ENCODE measurements at regions not wholly inside any gene's neighbourhood (a gene's known extent, or its start where the extent isn't known, plus 50 kb on each side); places are given as distances from the start of the nearest gene placed in this dataset.
"Not testable (repeated sequence)": the region's sequence is repeated elsewhere in the genome, so short reads cannot be mapped to it uniquely, and the experiment has no call there.

DNA sequence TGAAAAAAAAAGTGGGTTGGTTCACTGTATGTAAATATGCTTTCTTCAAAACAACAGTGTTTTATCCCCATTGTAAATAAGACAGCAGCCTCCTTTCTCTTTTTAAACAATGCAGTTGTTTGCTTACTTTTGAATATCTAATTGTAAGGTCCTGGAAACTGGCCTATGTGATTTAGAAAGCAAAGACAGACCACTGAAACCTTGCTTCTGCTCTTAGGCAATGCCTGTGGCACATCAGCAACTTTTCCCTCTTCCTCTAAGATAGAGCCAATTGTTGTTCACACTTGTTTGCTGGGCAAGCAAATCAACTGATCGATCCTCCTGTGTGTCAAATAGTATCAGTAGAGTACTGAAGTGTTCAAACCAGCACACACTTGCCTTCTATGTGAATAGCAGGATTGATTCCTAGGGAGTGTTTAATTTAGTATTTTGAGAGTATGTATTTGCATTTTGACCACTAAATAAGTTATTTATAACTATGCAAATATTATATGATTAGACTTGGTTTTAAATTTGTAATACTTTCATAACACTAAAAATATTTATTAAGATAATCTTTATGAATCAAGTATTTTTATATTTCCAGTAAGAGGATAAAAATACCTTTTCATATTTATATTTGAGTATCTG lies 55.4 kb upstream of the GRPR start:
- peak; percentile 50 for DNase-seq (ENCODE audit: low read depth)
- TF ChIP-seq, protein P1, sequence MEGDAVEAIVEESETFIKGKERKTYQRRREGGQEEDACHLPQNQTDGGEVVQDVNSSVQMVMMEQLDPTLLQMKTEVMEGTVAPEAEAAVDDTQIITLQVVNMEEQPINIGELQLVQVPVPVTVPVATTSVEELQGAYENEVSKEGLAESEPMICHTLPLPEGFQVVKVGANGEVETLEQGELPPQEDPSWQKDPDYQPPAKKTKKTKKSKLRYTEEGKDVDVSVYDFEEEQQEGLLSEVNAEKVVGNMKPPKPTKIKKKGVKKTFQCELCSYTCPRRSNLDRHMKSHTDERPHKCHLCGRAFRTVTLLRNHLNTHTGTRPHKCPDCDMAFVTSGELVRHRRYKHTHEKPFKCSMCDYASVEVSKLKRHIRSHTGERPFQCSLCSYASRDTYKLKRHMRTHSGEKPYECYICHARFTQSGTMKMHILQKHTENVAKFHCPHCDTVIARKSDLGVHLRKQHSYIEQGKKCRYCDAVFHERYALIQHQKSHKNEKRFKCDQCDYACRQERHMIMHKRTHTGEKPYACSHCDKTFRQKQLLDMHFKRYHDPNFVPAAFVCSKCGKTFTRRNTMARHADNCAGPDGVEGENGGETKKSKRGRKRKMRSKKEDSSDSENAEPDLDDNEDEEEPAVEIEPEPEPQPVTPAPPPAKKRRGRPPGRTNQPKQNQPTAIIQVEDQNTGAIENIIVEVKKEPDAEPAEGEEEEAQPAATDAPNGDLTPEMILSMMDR (IDR thresholded peaks at IDR 0.05; ENCODE audit: insufficient read depth, low read depth, low read length, missing control alignments) = no peak

DNA sequence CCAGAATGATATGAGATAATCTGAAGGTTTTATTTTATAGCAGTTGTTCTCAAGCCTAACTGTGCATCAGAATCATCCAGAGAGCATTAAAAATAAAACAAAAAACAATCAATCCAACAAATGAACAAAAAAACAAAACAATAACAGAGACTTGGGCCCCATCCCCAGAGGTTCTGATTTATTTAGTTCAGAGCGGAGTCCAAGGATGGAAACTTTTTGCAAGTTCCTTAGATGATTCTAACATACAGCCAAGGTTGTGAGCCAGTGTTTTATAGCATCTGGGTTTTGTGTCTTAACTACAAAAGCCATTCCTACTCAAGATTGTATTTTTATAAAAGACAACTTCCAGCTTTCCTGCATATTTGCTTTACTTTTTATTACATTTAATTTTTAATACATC lies 59.4 kb upstream of the GRPR start:
- DNase-seq (ENCODE audit: low read depth) = no peak
- TF ChIP-seq, protein P1 (IDR thresholded peaks at IDR 0.05; ENCODE audit: insufficient read depth, low read depth, low read length, missing control alignments) = no peak

More for the DNA sequence above, 55.4 kb upstream of the GRPR start:
- no peak overlapping the region for H3K4me3 ChIP-seq (ENCODE audit: low read depth, low read length)

DNA sequence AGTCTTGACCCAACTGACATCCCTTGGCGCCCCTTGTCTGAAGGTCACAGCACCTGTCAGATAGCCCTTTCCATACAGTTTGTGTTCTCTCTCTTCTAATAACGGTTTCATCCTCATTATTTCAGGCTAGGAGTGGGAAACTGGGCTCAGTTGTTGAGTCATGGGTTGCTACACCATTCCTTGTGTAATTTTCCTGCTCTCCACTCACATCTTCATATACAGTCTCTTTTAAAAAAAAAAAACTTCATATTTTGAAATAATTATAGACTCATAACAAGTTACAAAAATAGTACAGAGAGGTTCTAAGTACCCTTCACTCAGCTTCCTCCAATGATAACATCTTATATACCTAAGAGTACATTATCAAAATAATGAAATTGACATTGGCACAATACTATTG lies 60.2 kb upstream of the GRPR start:
- no peak overlapping the region for H3K4me3 ChIP-seq (ENCODE audit: low read depth, low read length)
- TF ChIP-seq, protein P1 (IDR thresholded peaks at IDR 0.05; ENCODE audit: insufficient read depth, low read depth, low read length, missing control alignments) = no peak
- DNase-seq (ENCODE audit: low read depth) = no peak

More for the DNA sequence above, 59.4 kb upstream of the GRPR start:
- H3K4me3 ChIP-seq (ENCODE audit: low read depth, low read length) = no peak overlapping the region

DNA sequence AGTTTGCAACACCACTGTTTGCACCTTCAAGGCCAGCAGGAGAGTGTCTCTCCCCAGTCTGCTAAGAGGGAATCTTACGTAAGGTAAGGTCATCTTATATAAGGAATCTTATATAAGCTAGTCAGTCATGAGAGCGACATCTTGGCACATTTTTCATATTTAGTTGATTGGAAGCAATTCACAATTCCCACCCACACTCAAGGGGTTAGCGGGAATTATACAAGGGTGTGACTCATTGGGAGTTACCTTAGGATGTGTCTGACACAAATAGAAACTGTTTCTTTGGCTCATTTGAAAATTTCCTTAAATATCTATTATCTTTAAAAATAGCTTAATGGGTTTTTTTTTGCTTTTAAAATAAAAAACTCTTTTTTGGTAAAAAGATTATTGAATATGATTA lies 62.1 kb upstream of the GRPR start:
- TF ChIP-seq, protein P1 (IDR thresholded peaks at IDR 0.05; ENCODE audit: insufficient read depth, low read depth, low read length, missing control alignments) = no peak
- DNase-seq (ENCODE audit: low read depth) = no peak
- no peak overlapping the region for H3K4me3 ChIP-seq (ENCODE audit: low read depth, low read length)

DNA sequence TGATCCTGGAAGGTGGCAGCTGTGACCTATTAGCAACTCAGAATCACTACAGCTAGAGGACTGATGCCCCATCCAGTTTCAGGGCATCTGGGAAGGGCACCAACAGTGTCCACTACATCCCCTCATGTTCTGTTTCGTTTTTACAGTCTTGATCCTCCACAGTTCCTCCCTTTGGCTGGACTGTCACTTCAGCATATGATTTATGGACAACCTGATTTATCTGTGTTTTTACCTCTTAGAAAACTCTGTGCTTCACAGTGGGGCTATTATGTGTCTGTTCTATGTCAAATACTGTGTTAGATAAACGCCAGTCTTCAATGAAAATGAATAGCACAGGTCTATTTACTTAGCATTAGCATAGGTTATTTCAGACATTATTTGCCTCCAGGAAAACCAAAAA lies 63.1 kb upstream of the GRPR start:
- no peak for DNase-seq (ENCODE audit: low read depth)
- TF ChIP-seq, protein P1 (IDR thresholded peaks at IDR 0.05; ENCODE audit: insufficient read depth, low read depth, low read length, missing control alignments) = no peak
- H3K4me3 ChIP-seq (ENCODE audit: low read depth, low read length) = no peak overlapping the region

DNA sequence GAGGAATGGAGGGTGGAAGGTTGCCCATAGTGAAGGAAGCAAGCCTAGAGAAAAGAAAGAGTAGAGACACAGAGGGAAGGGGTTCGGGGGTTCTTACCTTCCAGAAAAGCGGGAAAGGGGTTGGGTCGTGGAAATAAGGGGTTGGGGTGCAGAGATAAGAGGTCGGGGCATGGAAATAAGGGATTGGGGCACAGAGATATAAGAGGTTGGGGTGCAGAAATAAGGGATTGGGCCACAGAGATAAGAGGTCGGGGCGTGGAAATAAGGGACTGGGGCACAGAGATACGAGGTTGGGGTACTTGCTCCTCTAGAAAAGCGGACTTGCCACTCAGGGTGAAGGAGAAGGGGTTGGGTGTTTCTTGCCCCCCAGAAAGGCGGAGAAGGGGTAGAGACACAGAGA lies 74.2 kb upstream of the GRPR start:
- not testable (repeated sequence) for DNase-seq (ENCODE audit: low read depth); H3K4me3 ChIP-seq (ENCODE audit: low read depth, low read length)

DNA sequence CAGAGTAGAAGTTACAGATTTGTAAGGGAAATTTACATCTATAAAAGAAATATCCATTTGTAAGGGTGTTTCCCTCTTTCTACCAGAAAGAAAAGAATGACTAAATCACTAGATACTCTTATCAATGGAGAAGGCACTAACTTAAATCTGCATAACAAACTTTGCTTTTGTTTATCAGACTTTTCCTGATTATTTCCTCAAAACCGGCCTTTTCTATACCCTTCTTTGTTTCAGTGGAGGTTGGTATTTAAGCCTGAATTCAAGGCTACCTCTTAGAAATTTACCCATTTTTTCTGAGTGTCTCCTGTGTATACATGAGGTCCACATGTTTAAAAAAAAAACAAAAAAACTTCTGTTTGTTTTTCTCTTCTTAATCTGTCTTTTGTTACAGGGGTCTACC lies 80.4 kb upstream of the GRPR start:
- TF ChIP-seq, protein P1 (IDR thresholded peaks at IDR 0.05; ENCODE audit: insufficient read depth, low read depth, low read length, missing control alignments) = no peak
- DNase-seq (ENCODE audit: low read depth) = no peak
- no peak overlapping the region for H3K4me3 ChIP-seq (ENCODE audit: low read depth, low read length)
